NCI-H1417 treated with DMSO at 0.1 percent for 48 hours (cell line): ENCODE measurements at regions not wholly inside any gene's neighbourhood (a gene's known extent, or its start where the extent isn't known, plus 50 kb on each side); places are given as distances from the start of the nearest gene placed in this dataset.
A peak's percentile ranks its signal among the peaks of the same experiment; 100 is the strongest.

Experiments
- DNase-seq: peaks from one replicate; lab custom pipeline; 2025; lab: John Stamatoyannopoulos, UW

DNA sequence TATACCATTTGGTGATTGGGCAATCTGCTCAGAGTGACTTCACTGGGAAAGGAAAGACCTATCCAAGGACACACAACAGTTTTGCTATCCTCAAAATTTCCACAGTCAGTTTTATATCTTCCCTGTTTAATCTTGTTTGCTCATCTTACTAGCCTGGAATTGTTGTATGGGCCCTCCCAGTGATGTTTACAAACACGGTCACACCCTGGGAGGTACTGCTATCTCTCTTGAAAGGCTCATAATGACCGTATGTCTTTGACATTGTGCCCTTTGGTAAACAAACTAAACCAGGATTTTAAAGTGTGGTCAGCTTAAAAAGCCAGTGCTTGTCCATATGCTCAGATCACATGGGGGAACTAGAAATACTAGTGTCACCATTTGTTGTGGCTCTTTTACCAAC, 277.0 kb downstream of the CDH2 start:
- DNase-seq: no peak

DNA sequence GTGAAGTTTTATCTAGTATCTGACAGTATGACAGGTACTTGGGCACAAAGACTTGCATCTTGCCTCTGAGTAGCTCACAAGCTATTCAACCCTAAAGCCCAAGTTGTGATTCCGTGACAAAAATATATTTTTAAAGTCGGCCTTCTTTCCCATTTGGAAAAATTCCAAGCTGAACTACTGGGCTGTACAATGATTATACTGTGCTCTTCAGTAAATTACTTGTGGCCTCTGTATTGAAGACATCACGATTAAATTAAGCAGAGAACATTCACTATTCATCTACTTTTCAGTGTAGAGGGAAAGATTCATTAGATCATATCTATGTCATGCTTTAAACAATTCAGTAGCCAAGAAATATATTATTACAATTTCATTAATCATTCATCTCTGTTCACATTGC, 282.2 kb downstream of the CDH2 start:
- no peak for DNase-seq

DNA sequence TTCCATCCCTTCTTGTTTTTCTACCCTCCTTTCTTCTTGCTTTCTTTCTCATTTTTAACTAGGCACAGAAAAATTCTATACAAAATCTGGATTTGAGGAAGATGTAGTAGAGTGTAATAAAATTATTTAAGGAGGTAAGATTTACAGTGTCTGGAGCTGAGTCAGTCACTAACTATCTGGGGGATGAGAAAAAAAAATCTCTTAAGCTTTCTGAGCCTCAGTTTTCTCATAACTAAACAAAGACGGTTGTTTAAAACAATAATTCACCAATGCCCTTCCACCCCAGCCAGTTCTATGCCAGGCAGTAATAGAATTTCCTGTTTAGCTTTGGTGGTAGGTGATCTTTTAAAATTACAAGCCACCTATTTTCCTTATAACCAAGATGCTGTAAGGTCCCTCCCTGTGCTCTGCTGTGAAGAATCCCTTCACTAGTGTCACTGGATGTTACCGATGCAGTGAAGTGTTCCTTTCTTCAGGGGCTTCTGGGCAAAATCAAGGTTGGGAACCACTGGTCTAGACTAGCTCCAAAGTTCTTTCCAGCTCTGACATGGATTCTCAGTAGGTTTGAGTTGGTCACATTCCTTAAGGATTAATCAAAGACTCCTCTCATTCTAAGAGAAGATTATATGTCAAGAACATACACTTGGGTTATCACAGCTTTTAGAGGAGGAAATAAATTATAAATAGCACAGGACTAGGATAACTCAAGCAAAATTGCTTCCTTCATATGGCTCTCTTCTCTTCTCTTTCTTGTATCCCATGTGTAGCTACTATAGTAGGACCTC, 289.0 kb downstream of the CDH2 start:
- no peak for DNase-seq

DNA sequence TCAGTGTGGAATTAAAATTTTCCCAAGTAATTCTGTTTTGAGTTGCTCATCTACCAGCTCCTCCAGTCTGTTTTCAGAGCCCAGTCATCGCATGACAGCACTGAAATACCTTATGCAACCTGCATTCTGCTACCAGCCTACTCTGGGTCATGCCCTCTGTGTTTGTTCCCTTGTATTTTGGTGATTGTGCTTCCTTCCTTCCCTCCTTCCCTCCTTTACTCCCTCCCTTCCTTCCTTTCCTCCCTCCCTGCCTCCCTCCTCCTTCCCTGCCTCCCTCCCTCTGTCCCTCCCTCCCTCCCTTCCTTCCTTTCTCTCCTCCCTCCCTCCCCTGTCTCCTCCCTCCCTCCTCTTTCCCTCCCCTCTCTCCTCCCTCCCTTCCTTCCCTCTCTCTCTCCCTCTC, 289.6 kb downstream of the CDH2 start:
- DNase-seq: no peak

DNA sequence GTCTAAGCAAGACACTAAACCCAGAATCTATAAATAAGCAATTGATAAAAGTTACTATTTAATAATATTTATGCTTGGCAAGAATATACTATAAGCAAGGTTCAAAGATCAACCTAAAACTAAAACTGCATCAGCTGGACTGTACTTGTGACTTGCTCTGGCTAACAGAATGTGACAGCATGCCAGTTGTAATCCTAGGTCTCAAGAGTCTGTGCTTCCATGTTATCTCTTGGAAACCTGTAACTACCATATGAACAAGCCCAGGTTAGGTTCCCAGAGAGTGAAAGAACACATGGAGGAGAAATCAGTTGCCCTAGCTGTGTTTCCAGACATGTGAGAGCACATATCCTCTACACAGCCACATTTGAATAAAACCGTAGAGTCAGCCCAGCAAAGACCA, 297.4 kb downstream of the CDH2 start:
- DNase-seq: no peak

DNA sequence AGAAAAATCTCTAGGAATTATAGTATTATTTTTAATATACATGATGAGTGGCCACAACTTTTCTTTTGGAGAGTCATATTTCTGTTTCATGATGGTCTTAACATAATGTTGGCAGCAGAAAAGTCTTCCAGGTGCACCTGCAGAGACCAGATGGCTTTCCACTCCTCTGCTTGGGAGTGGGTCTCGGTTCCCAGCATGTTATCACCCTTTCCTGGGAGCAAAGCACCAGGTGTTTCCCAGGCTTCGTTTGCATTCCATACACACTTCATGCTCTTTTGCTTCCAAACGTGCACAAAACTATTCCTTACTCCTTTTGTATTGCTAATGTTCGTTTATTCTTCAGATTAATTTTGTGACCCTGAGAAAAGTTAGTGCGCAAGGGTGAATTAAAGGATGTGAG, 305.2 kb downstream of the CDH2 start:
- DNase-seq: peak; percentile 29

DNA sequence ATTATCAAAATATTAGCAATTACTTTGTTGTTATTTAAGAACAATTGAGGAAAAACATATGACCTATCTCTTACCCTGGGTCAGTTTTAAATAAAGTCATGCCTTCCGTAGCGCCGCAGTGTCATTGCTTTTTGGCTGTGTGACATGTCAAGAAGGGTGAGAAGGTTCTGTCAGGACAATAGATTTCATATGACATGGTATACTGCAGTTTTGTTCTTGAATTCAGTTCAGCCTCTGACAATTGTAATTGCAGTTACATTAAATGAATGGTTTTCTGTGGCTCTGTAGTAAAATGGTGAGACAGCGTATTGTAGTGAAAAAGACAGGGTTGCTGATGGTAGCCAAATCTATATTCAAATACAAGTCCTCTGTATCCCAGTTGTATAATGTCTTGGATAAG, 307.2 kb downstream of the CDH2 start:
- no peak for DNase-seq

DNA sequence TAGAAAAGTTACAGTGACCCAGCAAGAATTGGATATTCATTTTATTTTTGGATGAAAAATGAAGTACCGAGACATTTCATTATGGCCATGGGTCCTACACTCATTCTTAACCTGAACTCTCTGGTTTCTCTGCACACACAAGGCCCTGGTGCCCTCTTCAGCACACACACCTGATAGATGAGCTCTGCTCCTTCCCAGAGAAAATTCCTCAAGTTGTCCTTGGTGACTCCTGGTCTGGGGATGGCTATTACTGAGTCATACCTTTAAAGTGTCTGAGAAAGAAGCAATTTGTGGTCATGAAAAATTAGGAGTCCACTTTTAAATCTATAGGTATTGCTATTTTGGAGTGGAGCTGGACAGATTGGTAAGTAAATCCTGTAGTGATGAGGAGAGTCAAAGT, 311.5 kb downstream of the CDH2 start:
- DNase-seq: no peak

DNA sequence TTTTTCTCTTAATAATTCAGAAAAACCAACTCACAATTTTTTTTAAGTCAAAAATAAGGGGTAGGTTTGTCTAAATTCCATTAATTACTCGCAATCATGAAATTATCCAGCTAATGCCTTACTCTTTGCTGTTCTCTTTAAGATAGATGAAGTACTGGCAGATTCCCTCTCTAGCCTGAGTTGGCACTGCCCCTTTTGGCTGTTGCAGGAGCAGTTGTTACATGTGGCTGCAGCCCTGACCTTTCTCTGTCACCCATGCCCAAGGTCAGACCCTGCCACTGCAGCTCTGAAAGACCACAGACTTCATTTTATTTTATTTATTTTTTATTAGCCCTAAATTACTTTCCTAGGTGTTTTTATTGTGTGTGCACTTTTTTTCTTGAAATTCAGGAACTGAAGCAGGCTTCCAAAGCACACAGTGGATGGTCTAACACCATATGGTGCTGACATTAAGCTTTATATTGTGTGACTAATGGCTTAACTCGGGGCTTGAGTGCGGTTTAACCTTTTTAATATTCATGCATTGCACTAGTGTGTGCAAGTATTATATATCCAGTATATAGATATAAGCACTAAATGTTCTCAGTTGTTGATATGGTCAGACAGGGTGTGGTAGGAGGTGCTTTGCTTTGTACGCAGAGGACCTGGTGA, 313.0 kb downstream of the CDH2 start:
- no peak for DNase-seq

DNA sequence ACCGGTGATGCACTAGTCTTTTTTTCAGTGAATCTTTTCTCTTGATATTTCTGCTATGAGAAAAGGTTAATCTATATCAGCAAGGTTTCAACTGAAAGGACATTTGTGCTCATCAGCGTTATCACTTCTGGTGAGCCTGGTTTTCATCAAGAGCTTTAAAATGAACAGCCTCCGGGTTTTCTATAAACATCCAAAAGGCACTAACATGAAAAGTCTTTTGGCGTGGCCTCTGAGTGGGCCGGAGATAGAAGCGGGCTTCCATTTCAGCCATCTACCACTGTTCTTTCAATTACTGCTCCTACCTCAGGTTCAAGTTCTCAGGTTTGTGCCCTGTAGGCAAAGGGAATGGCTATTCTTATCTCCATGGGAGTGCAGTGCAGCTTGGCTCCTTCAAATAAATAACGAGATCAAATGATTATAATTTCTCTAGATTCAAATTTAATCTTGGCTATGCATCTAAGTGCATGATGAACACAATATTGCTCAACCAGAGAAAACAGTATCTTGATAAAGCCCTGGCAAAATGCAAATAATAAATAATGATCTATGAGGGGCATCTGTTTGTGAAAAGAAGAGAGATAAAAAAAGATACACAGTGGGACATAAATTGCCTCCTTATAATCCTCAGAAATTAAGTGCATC, 314.8 kb downstream of the CDH2 start:
- no peak for DNase-seq

DNA sequence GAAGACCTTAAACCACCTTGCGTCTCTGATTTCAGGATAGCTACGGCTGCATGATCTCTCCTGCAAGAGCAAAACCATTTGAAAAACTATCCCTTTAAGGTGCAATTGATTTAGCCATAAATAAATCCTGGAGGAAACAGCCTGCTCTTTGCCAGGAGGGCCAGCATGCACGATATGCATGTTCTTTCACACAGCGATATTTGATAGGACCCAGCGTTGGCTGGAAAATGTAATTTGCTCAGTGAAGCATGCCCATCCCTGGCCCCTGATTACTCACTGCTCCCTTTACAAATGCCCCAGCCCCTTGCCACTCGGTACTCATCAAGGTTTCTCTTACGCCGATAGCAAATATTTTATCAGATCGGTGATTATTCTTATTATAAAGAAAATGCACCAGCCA, 315.4 kb downstream of the CDH2 start:
- DNase-seq: no peak

DNA sequence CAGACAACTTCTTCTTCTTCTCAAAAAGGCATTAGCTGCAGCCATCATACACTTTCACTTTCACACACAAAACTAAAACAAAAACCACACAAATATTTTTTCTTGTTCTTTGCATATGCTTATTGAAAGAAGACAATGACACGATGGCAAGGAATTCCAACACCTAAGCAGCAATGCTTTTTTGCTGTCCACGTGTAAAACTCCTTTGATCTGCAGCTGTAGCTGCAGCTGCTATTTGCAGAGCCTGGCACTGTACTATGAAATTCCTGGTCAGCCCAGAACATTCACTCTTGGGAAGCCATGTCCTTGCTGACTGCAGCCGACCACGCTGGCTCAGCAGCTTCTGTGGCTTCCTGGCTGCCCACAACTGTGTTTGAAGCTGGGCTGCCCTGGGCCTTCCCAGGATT, 316.2 kb downstream of the CDH2 start:
- DNase-seq: no peak

DNA sequence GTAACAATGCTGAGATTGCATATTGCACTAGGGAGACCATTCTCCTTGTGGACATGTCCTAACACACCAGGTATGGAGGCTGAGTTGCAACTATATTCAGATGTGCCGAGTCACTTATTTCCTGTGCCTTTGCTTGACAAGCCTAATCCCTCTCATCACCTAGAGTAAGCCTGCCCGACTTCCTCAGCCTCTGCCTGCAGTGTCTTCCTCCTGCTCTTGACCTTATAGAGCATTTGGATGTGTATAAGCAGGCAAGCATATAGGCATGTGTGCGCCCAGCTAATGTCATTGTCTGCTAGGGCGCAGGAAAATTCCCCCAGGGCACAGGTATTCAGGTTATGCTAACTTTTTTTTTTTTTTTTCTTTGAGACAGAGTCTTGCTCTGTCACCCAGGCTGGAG, 316.9 kb downstream of the CDH2 start:
- DNase-seq: no peak

DNA sequence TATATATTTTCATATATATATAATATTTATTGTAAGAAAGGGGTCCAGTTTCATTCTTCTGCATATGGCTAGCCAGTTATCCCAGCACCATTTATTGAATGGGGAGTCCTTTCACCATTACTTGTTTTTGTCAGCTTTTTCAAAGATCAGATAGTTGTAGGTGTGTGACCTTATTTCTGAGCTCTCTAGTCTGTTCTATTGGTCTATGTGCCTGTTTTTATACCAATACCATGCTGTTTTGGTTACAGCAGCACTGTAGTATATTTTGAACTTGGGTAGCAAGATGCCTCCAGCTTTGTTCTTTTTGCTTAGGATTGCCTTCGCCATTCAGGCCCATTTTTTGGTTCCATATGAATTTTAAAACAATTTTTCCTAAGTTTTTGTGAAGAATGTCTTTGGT, 320.1 kb downstream of the CDH2 start:
- no peak for DNase-seq

DNA sequence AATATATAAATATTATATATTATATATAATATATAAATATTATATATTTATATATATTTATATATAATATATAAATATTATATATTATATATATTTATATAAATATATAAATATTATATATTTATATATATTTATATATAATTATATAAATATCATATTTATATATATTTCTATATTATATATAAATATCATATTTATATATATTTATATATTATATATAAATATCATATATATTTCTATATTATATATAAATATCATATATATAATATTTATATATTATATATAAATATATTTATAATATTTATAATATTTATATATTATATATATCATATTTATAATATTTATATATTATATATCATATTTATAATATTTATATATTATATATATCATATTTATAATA, 321.4 kb downstream of the CDH2 start:
- DNase-seq: no peak

DNA sequence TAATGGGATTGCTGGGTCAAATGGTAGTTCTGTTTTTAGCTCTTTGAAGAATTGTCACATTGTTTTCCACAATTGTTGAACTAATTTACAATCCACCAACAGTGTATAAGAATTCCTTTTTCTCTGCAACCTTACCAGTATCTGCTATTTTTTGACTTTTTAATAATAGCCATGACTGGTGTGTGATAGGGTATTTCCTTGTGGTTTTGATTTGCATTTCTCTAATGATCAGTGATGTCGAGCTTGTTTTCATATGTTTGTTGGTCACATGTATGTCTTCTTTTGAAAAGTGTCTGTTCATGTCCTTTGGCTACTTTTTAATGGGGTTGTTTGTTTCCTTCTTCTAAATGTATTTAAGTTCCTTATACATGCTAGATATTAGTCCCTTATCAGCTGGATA, 322.3 kb downstream of the CDH2 start:
- DNase-seq: no peak

DNA sequence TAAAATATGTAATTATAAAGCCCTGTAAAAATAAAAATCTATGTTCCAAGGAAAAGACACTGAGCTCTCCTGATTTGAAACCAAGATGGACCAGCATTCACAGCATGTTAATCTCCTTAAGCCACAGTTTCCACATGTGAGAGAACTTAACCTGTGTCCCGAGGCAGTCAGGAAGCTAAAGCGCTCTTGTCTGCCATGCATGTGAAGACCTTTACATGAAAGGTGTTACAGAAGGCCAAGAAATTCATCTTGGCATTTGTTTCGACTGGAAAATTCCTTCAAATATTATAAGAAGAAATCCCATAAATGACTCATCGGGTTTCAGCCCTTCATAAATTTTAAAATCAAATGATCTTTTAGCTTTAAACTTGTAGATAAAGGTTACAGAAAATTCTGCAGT, 328.6 kb downstream of the CDH2 start:
- no peak for DNase-seq

DNA sequence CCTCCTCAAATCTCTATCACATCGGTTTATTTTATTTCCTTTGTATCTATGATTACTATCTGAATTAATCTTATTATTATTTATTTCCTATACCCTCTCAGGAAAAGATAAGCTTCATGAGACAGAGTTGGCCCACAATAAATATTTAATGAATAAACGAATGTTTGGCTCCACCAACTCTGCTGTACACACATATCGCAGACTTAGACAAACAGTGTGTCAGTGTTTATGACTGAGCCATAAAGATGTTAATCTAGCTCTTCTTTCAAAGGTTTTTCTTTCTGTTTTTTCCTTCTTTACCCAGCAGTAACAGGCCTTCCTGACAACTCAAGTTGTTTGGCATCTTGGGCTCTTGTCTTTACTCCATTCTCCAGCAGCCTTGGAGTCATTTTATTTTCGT, 329.5 kb downstream of the CDH2 start:
- no peak for DNase-seq

DNA sequence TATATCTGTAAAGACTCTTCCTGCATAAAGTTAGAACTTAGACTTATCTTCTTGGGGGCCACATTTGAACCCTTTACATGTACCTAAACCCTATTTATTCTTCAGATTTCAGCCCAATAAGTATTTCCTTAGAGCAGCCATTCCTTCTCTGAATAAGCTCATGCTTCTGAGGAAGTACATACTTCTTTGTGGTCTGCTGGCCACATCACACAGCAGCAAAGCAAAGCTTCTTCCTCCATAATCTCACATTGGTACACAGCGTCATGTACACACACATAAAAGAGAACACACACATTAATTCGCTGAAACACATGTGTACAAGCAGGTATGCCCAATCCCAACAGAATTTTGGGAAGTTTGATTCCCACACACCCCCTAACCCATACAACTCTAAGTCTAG, 331.0 kb downstream of the CDH2 start:
- no peak for DNase-seq

DNA sequence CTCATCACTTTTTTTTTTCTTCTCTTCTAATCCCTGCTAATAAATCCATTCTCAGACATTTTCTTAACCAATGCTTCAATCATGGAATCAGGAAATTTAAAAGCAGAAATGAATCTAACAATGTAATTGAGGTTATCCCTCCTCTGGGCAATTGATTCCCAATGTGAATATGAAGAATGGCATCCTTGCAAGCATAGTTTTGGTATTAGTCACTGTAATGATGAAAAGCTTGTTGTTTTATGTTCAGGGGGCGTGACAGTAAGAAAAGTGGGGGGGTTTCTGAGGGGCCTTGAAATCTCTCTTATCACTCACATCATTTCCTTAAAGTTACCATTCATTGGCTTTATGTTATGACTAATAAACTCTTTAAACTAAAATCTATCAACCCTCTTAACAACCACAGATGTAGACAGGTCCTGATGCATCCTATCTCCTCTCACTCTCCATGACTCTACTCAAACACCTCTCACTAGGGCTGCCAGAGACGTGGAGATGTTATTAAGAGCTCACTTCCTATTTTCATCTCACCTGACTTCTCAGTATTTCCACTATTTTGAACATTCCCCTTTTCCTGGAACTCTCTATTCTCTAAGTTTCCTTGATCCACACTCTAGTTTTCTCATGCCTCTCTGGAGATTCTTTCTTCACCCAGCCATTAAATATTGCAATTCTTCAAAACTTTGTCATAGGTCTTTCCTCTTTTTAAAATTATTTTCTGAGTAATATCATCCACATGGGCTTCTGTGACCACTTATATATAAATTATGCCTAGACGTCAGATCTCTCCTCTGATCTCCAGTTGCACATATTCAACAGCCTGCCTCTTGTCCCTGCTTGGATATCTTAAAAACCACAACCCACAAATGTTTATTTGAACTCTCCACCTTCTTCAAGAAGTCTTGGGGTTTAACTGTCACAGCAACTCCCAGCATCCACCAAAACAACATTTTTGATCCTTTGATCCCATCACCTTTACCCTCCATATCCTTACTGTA, 332.9 kb downstream of the CDH2 start:
- DNase-seq: no peak

DNA sequence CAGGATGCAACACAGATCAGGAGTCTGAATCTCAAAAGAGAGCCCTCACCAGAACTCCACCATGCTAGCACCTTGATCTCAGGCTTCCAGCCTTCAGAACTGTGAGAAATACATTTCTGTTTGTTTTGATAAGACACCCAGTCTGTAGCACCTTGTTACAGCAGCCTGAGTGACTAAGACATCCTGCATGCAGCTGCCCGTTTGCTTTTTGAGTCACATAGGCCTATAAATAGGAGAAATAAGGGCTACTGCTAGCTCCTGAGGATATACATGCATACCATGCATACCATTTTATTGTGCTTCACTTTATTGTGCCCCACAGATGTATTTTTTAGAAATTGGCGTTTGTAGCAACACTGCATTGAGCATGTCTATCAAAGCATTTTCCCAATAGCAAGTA, 337.8 kb downstream of the CDH2 start:
- no peak for DNase-seq

DNA sequence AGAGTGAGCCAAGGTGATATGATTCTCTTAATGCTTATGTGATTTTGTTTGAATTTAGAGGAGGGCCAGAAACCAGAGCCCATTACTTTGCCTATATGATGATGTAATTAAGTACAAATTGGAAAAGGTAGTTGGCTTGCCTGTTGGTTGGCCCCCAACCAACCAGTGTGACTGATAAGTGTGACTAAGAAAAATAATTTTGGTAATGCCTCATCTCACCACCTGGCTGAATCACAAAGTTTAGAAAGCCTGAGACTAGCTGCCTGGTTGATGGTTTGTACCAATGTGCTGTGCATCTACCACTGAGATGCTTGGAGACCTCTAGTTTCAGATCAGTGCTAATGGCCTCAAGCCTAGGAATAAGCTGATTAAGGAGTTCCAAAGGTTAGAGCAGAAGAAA, 338.7 kb downstream of the CDH2 start:
- DNase-seq: no peak
